Nephron progenitor cell (in vitro differentiated cells): ENCODE measurements at regions not wholly inside any gene's neighbourhood (a gene's known extent, or its start where the extent isn't known, plus 50 kb on each side); places are given as distances from the start of the nearest gene placed in this dataset.

Source experiments
- DNase-seq: peaks from one replicate; pipeline ENCODE4 v3.0.0; 2021
- H3K27ac Mint-ChIP-seq: 2 replicates; pipeline ENCODE4 v1.8.0; 2021; ENCODE audit warnings: mild to moderate bottlenecking, moderate library complexity, mixed read lengths
- H3K27me3 Mint-ChIP-seq: 2 replicates; pipeline ENCODE4 v1.8.0; 2021; ENCODE audit warnings: mild to moderate bottlenecking, low read depth, mixed read lengths; ENCODE audit not compliant: poor library complexity
- H3K36me3 Mint-ChIP-seq: 2 replicates; pipeline ENCODE4 v1.8.0; 2021; ENCODE audit warnings: low read depth, mixed read lengths
- H3K4me1 Mint-ChIP-seq: 2 replicates; pipeline ENCODE4 v1.8.0; 2021; ENCODE audit warnings: mixed read lengths
- H3K4me3 Mint-ChIP-seq: 2 replicates; pipeline ENCODE4 v1.8.0; 2021; ENCODE audit warnings: mild to moderate bottlenecking, moderate library complexity, mixed read lengths
- H3K9me3 Mint-ChIP-seq: 2 replicates; pipeline ENCODE4 v1.8.0; 2021; ENCODE audit warnings: mild to moderate bottlenecking, moderate library complexity, mixed read lengths
- TF ChIP-seq, protein P1 (sequence below): fragments of 200-600 bp; sonication (generic); IDR thresholded peaks from 2 replicates; pipeline ENCODE4 v1.5.0; 2021; ENCODE audit warnings: antibody characterized with exemption

DNA sequence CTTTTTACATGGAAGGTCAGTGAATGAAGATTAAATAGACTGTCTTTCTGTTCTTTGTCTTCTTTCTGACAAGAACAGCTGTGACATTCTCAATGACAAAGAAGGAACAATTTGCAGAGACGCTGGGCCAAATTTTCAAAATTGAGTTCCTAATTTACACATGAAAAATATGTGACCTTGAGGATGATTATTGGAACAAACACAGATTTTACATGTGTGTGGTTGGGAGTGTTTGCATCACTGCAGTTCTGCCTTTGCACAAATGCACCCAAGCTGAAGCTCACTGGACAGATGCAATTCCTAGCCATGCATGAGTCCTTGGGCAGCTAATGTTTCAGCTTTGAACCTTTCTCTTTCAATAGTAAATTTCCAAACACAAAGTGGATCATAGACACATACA is 350.8 kb downstream of the QKI start:
- Mint-ChIP-seq H3K9me3 (peaks cover 5% of the 10 kb centered on the region), H3K4me3 (no peak overlapping the region), H3K4me1 (peaks cover 16% of the 10 kb centered on the region), H3K27me3 (peaks cover 10% of the 10 kb centered on the region), H3K27ac (no peak overlapping the region), H3K36me3 (no peaks in the 10 kb centered on the region)
- TF ChIP-seq, protein P1, sequence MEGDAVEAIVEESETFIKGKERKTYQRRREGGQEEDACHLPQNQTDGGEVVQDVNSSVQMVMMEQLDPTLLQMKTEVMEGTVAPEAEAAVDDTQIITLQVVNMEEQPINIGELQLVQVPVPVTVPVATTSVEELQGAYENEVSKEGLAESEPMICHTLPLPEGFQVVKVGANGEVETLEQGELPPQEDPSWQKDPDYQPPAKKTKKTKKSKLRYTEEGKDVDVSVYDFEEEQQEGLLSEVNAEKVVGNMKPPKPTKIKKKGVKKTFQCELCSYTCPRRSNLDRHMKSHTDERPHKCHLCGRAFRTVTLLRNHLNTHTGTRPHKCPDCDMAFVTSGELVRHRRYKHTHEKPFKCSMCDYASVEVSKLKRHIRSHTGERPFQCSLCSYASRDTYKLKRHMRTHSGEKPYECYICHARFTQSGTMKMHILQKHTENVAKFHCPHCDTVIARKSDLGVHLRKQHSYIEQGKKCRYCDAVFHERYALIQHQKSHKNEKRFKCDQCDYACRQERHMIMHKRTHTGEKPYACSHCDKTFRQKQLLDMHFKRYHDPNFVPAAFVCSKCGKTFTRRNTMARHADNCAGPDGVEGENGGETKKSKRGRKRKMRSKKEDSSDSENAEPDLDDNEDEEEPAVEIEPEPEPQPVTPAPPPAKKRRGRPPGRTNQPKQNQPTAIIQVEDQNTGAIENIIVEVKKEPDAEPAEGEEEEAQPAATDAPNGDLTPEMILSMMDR, result no peak
- no peak for DNase-seq

DNA sequence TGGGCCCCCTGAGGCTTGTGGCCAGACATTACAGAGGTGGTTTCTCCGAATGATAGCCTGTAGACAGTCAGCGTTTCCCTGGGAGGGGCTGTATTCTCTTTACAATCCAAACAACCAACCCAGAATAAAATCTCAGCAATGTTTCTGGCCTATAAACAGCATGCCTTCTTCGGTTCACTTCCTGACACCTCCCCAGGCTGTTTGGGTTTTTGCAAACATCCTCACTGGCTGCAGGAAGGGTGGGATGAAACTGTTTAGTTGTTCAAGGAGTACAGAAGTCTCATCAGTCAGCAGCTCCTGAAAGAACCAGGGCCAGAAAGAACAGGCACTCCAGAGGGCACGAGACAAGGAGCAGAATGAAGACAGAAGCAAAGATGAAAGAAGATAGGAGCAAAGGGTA is 350.0 kb downstream of the QKI start:
- H3K27me3 Mint-ChIP-seq, result peaks cover 11% of the 10 kb centered on the region
- peaks cover 5% of the 10 kb centered on the region for H3K9me3 Mint-ChIP-seq
- no peak overlapping the region for H3K4me3 Mint-ChIP-seq
- no peak overlapping the region for H3K27ac Mint-ChIP-seq
- DNase-seq, result no peak
- H3K4me1 Mint-ChIP-seq, result peaks cover 16% of the 10 kb centered on the region
- TF ChIP-seq, protein P1, result no peak
- no peaks in the 10 kb centered on the region for H3K36me3 Mint-ChIP-seq

DNA sequence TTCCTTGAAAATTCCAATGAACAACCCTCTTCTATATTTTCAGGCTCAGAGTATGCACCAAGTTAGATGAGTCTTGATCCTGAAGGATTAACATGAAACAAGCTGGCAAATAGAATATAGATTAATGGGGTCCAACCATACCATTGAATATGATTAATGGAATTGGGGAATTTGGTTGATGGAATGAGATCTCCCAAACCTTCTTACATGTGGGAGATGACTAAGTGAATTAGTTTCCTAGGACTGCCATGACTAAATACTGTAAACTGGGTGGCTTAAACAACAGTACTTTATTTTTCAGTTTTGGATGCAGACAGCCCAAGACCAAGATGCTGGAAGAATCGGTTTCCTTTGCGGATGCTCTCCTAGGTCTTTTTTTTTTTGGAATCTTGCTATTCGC is 347.0 kb downstream of the QKI start:
- Mint-ChIP-seq H3K4me1 (peaks cover 16% of the 10 kb centered on the region), H3K4me3 (no peak overlapping the region), H3K36me3 (no peaks in the 10 kb centered on the region), H3K27ac (no peak overlapping the region), H3K9me3 (peaks cover 3% of the 10 kb centered on the region), H3K27me3 (peaks cover 11% of the 10 kb centered on the region)
- DNase-seq, result no peak
- TF ChIP-seq, protein P1, result no peak

DNA sequence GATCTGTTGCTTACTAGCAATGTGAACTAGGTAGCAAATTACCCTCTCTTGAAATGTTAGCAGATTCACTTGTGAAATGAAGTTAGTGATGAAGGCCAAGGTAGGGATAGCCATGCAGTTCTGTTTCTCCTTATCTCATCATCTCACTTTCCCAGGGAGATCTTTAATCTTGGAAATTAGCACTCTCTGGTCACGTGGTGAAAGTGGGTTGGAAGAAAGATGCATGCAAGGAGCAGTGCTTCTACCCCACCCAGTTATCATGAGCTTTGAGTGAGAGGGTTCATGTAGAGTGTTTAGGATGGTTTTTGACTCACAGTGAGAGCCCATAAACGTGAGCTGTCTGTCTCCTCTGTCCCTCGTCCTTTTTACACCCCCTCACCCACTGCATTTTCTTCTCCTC is 346.3 kb downstream of the QKI start:
- Mint-ChIP-seq H3K4me1 (peaks cover 16% of the 10 kb centered on the region), H3K4me3 (no peak overlapping the region), H3K27me3 (peaks cover 11% of the 10 kb centered on the region), H3K36me3 (no peaks in the 10 kb centered on the region), H3K9me3 (peaks cover 4% of the 10 kb centered on the region), H3K27ac (no peak overlapping the region)
- no peak for DNase-seq
- TF ChIP-seq, protein P1, result no peak

DNA sequence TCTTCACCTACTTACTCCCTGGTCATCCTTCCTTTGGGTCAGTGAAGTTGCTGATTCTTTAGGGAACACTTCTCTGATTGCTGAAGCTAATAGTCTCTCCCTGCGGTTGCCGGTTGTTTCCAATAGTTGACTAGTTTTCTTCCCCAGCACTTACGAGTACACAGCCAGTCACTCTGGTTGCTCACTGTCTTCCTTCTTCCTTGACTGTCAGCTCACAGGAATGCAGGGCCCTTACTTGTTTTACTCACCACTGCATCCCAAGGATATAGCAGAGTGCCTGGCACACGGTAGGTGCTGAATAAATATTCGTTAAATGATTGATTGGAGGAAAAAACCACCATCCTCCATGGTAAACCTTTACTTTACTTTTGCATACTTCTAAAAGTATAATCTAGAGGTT is 345.0 kb downstream of the QKI start:
- TF ChIP-seq, protein P1, result no peak
- Mint-ChIP-seq H3K36me3 (no peaks in the 10 kb centered on the region), H3K4me3 (no peak overlapping the region), H3K27me3 (peaks cover 11% of the 10 kb centered on the region), H3K27ac (no peak overlapping the region), H3K9me3 (peaks cover 15% of the 10 kb centered on the region), H3K4me1 (peaks cover 8% of the 10 kb centered on the region)
- no peak for DNase-seq

DNA sequence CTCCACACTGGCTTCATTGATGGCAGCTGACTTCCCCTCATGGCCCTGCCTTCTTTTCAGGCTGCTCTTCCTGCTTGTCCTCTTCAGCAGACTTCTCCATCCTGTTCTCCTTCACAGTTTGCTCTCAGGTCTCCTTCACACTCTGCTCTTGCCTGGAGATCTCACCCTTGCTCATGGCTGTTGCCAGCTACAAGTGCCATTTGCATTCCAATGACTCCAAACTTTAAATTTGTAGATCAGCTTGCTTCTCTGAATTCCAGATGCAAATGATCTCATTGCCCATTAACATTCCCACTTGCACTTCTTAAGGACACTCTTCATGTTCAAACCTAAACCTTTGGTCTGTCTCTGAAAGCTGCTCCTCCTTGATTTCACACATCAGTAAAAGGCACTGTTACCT is 343.0 kb downstream of the QKI start:
- TF ChIP-seq, protein P1, result no peak
- H3K36me3 Mint-ChIP-seq, result no peaks in the 10 kb centered on the region

More for the DNA sequence above, 343.0 kb downstream of the QKI start:
- Mint-ChIP-seq H3K4me1 (no peaks in the 10 kb centered on the region), H3K9me3 (peaks cover 16% of the 10 kb centered on the region), H3K27me3 (peaks cover 11% of the 10 kb centered on the region), H3K4me3 (no peak overlapping the region), H3K27ac (no peak overlapping the region)
- DNase-seq, result no peak
